ENCODE measurements at regions not wholly inside any gene's neighbourhood (a gene's known extent, or its start where the extent isn't known, plus 50 kb on each side); places are given as distances from the start of the nearest gene placed in this dataset.

GRCh38 chr2:173783382-173783781, 181.8 kb downstream of the SP3 start:
- no peak for DNase-seq

GRCh38 chr2:173785813-173786212, 179.4 kb downstream of the SP3 start:
- DNase-seq: no peak

- no peak for DNase-seq
Observed at GRCh38 chr2:173791502-173791901, 173.7 kb downstream of the SP3 start.

GRCh38 chr2:173792166-173792565, 173.0 kb downstream of the SP3 start:
- DNase-seq: no peak

- DNase-seq: no peak
Observed at GRCh38 chr2:173792741-173793140, 172.4 kb downstream of the SP3 start.

- DNase-seq: no peak
Observed at GRCh38 chr2:173793709-173794565, 171.2 kb downstream of the SP3 start.

- no peak for DNase-seq
Observed at GRCh38 chr2:173797586-173798263, 167.4 kb downstream of the SP3 start.

- no peak for DNase-seq
Observed at GRCh38 chr2:173802518-173802917, 162.7 kb downstream of the SP3 start.

- DNase-seq: no peak
Observed at GRCh38 chr2:173803449-173803848, 161.7 kb downstream of the SP3 start.

GRCh38 chr2:173806761-173807160, 158.4 kb downstream of the SP3 start:
- DNase-seq: no peak

- DNase-seq: no peak
Observed at GRCh38 chr2:173808718-173809117, 156.5 kb downstream of the SP3 start.

GRCh38 chr2:173812321-173812720, 152.9 kb downstream of the SP3 start:
- DNase-seq: no peak

- DNase-seq: no peak
Observed at GRCh38 chr2:173814306-173814705, 150.9 kb downstream of the SP3 start.

GRCh38 chr2:173815772-173816171, 149.4 kb downstream of the SP3 start:
- no peak for DNase-seq

- DNase-seq: no peak
Observed at GRCh38 chr2:173817582-173817981, 147.6 kb downstream of the SP3 start.

- no peak for DNase-seq
Observed at GRCh38 chr2:173818285-173818684, 146.9 kb downstream of the SP3 start.

GRCh38 chr2:173819852-173820251, 145.3 kb downstream of the SP3 start:
- no peak for DNase-seq

GRCh38 chr2:173821451-173821850, 143.7 kb downstream of the SP3 start:
- DNase-seq: no peak

GRCh38 chr2:173822889-173823542, 142.2 kb downstream of the SP3 start:
- DNase-seq: no peak

GRCh38 chr2:173823543-173823939, 141.6 kb downstream of the SP3 start:
- no peak for DNase-seq

GRCh38 chr2:173828189-173829142, 136.7 kb downstream of the SP3 start:
- no peak for DNase-seq

- DNase-seq: no peak
Observed at GRCh38 chr2:173829727-173830126, 135.4 kb downstream of the SP3 start.

- DNase-seq: no peak
Observed at GRCh38 chr2:173830170-173830569, 135.0 kb downstream of the SP3 start.

Measured in inflammatory macrophage treated with lipopolysaccharide for 4 hours (primary cell).